ENCODE measurements at regions not wholly inside any gene's neighbourhood (a gene's known extent, or its start where the extent isn't known, plus 50 kb on each side); places are given as distances from the start of the nearest gene placed in this dataset.
A peak's percentile ranks its signal among the peaks of the same experiment; 100 is the strongest.

DNA sequence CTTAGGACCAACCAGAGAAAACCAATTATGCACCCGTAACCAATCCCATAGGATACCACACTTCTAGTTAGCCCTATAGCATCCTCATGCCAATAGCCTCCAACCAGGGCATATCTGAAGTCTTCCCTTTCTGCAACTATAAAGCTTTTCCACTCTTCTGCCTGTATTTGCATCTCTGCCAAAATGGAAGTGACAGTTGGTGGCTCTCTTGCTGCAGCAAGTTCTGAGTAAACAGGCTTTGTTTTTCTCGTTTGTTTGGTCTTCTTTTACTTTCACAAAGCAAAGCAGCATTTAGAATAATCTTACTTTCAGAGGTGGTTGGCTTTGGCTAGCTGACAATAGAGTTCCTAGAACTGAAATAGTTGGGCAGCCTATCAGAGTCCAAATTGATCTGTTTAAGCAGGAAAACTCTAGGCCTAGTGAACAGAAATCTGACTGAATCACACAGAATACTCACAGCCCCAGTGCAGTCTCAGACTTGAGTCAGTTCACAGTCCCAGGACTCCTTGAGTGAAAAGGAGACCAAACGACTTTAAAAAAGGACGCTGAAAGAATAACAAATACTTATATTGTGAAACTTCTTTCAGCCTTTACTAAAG is 1029.7 kb upstream of the LRFN5 start:
- no peak for DNase-seq (ENCODE audit: low read depth, low spot score)

DNA sequence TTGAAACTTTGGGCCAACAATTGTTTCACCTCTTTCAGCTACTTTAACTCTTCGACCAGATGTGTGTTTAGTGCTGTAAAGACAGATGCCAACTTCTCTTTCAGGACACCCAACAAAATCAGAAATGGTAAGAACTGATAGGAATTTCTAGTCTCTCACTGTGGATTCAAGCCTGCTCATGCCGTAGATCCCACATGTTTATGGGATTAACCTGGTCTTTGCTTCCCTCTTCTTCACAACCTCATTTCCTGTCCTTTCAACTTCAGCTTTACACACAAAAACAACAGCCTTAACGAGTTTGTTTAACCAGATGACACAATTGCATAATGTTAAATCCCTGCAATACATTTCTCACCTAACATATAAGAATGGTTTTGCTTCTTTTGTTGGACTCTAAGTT is 1031.9 kb upstream of the LRFN5 start:
- no peak for DNase-seq (ENCODE audit: low read depth, low spot score)

DNA sequence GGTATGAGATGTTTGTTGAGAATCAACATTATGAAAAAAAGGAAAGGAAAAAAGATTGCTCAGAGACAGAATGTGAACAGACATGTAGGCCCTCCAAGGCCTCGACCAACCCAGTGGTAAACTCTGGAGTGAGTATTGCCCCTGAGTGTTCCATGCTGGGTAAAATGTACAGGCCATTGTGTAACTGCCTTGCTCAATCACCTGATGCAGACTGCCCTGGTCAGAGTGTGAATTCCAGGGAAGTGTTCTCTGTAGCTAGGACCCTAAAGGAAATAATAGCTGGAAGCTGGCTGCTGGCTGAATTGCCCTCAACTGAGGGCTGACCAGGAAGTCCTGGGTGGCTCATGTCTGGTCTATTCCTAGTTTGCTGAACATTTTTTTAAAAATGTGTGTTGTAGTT is 1081.4 kb upstream of the LRFN5 start:
- DNase-seq (ENCODE audit: low read depth, low spot score), result no peak

- DNase-seq (ENCODE audit: low read depth, low spot score), result no peak
Observed at GRCh38 chr14:40523123-40523522, 1083.6 kb upstream of the LRFN5 start.

- DNase-seq (ENCODE audit: low read depth, low spot score), result no peak
Observed at GRCh38 chr14:40494483-40494882, 1062.2 kb upstream of the FBXO33 start.

- no peak for DNase-seq (ENCODE audit: low read depth, low spot score)
Observed at GRCh38 chr14:40487824-40488223, 1055.6 kb upstream of the FBXO33 start.

DNA sequence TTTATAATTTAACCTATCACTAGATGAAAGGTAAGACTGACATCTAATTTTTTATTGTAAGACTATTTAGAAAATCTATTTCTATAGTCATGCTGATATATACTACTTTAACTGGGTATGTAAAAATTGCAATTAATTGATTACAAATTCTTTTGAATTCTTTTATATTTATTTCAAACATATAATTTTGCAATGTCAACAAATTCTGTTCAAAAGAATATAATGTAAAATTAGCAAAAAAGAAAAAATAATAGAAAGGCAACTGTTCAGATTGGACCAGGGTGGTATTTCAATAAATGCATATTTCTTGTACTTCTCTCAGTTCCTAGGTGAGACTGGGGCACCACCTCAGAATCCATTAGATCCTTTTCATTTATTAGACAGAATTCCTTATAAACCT is 1053.5 kb upstream of the FBXO33 start:
- DNase-seq (ENCODE audit: low read depth, low spot score), result no peak

- DNase-seq (ENCODE audit: low read depth, low spot score), result no peak
Observed at GRCh38 chr14:40476005-40476404, 1043.8 kb upstream of the FBXO33 start.

DNA sequence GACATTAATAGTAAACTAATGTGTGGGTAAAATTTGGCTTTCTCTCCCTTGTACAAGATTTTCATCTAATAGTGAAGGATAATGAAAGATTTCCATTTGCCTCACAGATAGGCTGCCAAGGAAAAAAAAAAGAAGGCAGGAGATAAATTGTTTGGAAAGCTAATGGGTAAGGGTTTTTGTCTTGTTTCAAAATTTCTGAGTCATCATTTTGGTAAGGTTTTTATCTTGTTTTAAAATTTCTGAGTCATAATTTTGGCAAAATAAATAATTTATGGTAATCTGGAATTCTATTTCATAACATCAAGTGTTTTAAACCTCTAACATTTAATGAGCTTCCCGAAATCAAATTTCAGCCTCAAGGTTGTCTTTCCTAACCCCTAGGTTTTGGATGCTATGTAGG is 1035.7 kb upstream of the FBXO33 start:
- no peak for DNase-seq (ENCODE audit: low read depth, low spot score)

- no peak for DNase-seq (ENCODE audit: low read depth, low spot score)
Observed at GRCh38 chr14:40464531-40464930, 1032.3 kb upstream of the FBXO33 start.

- DNase-seq (ENCODE audit: low read depth, low spot score), result no peak
Observed at GRCh38 chr14:40463886-40464285, 1031.7 kb upstream of the FBXO33 start.

DNA sequence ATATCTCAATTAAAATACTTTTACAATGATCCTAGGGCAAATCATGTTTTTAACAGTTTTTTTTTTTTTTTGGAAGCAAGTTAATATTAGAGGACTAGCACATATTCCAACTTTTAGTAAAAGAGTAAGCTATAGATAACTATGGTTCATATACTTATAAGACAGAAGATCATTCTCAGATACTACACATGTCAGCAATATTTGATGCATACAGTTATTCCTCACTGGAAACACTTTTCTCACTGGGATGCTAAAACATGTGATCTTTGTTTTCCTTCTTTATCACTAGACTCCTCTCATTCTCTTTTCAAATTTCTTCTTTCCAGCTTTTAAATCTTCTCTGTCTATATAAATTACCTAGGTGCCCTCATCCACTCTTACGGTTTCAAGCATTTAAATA is 1020.4 kb upstream of the FBXO33 start:
- no peak for DNase-seq (ENCODE audit: low read depth, low spot score)

DNA sequence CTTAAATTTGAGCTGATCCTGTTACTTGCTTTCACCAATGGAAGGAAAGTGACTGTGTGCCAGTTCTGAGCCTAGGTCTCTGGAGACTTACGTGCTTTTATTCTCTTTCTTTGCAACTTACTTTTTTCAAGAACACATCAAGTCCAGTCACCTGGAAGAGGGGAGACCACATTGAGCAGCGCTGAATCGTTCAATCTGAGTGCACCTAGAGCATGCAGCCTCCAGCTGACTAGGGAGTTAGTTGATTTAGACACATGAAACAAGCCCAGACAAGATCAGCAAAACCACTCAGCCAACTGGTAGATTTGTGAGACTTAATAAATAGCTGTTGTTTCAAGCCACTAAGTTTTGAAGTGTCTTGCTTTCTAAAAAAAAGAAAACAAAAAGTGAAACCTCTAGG is 1014.8 kb upstream of the FBXO33 start:
- no peak for DNase-seq (ENCODE audit: low read depth, low spot score)

DNA sequence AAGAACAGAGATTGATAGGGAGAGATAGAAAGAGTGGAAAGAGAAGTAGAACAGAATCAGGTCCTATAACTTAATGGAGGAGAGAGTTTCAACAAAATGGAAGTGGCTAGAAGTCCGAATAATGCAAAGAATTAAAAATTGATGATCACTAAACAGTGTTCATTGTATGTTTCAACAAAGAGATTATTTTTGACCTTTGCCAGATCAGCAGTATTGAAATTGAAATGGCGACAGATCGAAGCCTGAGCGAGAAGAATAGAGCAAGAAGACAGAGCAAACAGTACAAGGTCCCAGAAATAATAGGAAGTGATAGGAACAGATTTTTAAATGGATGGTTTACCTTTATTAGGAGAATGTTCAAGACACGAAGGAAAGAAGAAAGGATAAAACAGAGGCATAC is 1012.8 kb upstream of the FBXO33 start:
- no peak for DNase-seq (ENCODE audit: low read depth, low spot score)

GRCh38 chr14:40436551-40436950 is 1004.3 kb upstream of the FBXO33 start:
- DNase-seq (ENCODE audit: low read depth, low spot score), result no peak

GRCh38 chr14:40417777-40418401 is 985.7 kb upstream of the FBXO33 start:
- peak; percentile 56 for DNase-seq (ENCODE audit: low read depth, low spot score)

DNA sequence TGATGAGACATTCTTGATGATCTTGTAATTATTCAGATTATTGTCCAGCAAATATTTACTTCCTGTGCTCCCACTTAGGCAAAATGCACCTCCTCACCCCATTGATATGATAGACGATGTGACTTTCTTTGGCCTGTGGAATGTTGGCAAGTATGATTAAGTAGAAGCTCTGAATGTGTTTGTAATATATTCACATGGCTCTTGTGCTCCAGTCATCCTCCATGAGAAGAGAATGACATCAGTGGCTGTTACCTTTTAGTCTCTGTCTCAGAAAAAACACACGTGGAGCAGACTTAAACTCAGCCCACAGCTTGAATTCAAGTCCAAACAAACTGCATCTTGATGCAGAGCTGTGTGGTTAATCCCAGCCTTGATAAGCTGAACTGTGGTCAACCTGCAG is 984.3 kb upstream of the FBXO33 start:
- DNase-seq (ENCODE audit: low read depth, low spot score), result no peak

DNA sequence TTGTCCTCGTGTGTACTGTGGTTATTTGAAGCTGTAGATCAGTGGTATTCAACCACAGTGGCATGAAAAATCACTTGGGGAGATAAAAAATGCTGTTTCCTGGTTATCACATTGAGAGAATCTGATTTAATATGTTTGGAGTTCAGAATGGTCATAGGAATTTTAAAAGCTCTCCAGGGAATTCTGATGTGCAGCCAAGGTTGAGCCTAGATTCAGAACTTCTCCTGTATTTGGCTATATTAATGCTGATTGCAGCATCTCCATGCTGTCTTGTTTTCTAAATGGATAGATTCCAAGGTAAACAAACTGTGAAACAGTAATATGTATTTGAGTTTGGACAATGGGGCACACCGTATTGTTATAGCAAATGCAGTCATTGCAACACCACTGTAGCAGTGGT is 982.2 kb upstream of the FBXO33 start:
- no peak for DNase-seq (ENCODE audit: low read depth, low spot score)

- DNase-seq (ENCODE audit: low read depth, low spot score), result no peak
Observed at GRCh38 chr14:40413136-40413535, 980.9 kb upstream of the FBXO33 start.

DNA sequence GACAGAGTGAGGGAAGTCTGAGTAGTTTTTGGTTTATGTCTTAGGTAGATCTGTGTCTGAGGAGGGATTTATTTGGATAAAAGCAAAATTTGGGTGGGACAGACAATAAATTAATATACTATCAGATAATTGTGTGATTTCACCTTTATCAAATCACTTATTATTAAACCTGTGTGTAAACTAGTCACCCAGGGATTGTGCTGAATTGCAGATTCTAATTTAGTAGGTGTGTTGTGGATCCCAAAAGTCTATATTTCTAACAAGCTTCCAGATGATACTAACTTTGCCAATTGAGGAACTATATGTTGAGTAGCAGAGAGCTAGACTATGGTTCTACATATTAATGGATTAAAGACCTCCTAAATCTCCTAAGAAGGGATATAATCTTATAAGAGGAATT is 978.5 kb upstream of the FBXO33 start:
- no peak for DNase-seq (ENCODE audit: low read depth, low spot score)

DNA sequence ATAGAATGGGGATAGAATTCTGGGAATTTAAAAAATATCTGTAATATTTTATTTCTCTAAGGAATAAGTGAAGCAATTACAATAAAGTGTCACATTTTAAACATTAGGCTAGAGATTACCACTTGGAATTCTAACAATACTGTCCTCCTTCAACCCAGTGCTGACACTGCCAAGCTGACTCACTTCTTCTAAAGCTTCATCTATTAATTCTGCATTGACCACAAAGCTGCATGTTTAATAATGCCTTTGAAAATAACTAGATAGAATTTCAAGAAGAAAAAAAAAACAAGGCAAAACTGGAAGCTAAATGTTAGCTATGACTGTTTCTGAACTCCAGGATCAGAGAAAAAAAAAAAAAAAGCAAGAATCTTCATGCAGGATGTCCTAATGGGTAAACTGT is 970.7 kb upstream of the FBXO33 start:
- no peak for DNase-seq (ENCODE audit: low read depth, low spot score)

- no peak for DNase-seq (ENCODE audit: low read depth, low spot score)
Observed at GRCh38 chr14:40398981-40399380, 966.7 kb upstream of the FBXO33 start.

DNA sequence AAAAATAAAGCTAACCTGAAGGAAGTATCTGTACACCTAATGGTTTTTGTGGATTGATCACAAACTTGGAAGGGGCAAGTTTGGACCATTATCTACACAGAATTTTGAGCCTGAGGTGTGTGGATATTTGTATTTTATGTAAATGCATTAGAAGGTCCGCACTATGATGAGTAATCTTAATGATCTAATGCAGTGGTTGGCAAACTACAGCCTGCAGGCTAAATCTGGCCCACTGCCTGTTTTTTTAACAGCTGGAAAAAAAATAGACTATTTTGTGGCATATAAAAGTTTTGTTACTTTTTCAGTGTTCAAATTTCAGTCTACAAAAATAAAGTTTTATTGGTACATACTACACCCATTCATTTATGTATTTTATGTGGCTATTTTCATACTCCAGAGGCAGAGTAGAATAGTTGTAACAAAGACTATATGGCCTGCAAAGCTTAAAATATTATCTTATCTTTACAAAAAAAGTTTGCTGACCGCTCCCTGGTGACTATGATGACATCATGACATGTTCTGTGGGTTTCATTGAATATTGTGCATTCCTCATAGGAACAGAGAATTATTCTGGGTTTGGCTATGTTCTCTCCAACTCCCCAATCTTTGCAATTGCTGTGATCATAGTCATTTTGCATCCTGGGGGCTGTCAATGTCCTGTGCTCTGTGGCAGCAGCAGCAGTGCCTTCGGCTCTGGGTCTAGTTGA is 962.6 kb upstream of the FBXO33 start:
- DNase-seq (ENCODE audit: low read depth, low spot score), result no peak

Measured in ELF-1 (cell line).